ENCODE measurements at regions not wholly inside any gene's neighbourhood (a gene's known extent, or its start where the extent isn't known, plus 50 kb on each side); places are given as distances from the start of the nearest gene placed in this dataset.

DNA sequence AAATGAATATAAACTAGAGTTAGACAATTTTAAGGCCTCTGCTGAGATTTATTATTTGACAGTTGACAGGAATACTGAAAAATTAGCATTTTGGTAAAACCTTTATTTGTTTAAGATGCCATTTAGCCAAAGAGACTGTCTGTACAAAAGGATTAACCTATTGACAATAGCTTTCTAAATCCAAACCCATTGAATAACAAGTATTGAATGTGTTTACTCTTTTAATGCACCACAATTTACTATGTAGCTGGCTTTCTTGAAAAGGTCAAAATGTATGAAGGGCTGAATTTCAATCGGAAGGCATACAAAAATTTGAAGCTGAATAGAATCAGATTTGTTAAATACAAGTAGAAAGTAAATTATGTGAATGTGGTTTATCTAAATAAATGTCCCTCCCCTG is 374.5 kb downstream of the TEX13C start:
- TF ChIP-seq CTCF (conservative IDR thresholded peaks at IDR 0.05; ENCODE audit: low read depth, low read length): no peak
- no peak for DNase-seq (ENCODE audit: low read depth)
- no peak overlapping the region for H3K4me3 ChIP-seq (ENCODE audit: low read length)

DNA sequence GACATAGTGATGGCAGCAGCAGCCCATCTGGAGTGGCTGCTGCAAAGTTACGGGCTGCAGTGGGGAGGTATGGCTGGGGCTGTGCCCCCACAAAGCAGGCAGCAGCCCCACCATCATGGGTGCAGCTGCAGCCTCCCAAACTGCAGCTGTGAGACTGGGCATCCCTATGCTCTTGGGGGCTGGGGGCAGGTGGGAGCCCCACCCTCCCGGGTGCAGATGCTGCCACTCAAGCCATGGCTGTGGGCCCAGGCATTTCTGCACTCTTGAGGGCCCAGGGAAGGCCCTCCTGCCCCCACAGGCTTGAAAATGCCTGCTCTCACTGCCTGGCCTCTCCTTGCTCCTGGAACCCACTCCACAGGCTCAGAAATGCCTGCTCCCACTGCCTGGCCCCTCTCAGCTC is 389.4 kb downstream of the TEX13C start:
- no peak for TF ChIP-seq CTCF (conservative IDR thresholded peaks at IDR 0.05; ENCODE audit: low read depth, low read length)
- DNase-seq (ENCODE audit: low read depth): no peak
- no peak overlapping the region for H3K4me3 ChIP-seq (ENCODE audit: low read length)

DNA sequence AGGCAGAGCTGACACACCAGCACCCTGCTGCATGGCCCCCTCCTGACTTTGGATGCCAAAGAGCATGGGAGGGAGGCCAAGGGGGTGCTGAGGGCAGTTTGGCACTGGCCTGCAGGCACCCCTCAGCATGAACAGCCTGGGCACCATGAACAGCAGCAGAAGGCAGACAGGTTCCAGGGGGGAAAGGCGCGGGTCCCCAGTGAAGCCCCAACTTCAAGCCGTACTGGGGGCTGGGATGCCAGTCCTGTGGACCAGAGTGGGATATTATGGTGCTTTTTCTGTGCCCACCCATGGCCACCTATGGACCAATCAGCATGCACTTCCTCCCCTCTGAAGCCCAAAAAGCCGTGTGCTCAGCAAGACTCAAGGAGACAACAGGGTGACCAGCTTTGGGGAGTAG is 389.9 kb downstream of the TEX13C start:
- no peak for TF ChIP-seq CTCF (conservative IDR thresholded peaks at IDR 0.05; ENCODE audit: low read depth, low read length)
- no peak for DNase-seq (ENCODE audit: low read depth)
- no peak overlapping the region for H3K4me3 ChIP-seq (ENCODE audit: low read length)

GRCh38 chrX:125710403-125711062 is 390.9 kb downstream of the TEX13C start:
- no peak overlapping the region for H3K4me3 ChIP-seq (ENCODE audit: low read length)
- DNase-seq (ENCODE audit: low read depth): no peak
- no peak for TF ChIP-seq CTCF (conservative IDR thresholded peaks at IDR 0.05; ENCODE audit: low read depth, low read length)

DNA sequence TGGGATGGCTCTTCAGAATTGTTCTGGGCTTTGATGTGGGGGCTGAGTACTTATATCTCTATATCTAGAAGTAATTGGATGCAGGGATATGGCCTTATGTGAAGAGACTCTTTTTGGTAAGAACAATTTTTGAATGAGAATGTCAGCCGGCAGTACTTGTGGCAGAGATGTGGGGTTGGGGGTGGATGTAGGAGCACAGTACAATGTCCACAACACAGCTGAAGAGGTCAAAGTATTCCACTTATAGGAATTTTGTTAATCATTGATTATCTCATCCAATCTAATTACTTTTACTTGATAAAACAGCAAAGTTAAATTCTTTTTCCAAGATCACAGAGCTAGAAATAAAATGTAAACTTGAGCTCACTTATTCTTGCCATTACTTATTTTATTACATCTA is 391.4 kb downstream of the TEX13C start:
- no peak for TF ChIP-seq CTCF (conservative IDR thresholded peaks at IDR 0.05; ENCODE audit: low read depth, low read length)
- H3K4me3 ChIP-seq (ENCODE audit: low read length): no peak overlapping the region
- DNase-seq (ENCODE audit: low read depth): no peak

GRCh38 chrX:125713633-125714032 is 394.0 kb downstream of the TEX13C start:
- no peak for TF ChIP-seq CTCF (conservative IDR thresholded peaks at IDR 0.05; ENCODE audit: low read depth, low read length)
- no peak overlapping the region for H3K4me3 ChIP-seq (ENCODE audit: low read length)
- DNase-seq (ENCODE audit: low read depth): no peak

DNA sequence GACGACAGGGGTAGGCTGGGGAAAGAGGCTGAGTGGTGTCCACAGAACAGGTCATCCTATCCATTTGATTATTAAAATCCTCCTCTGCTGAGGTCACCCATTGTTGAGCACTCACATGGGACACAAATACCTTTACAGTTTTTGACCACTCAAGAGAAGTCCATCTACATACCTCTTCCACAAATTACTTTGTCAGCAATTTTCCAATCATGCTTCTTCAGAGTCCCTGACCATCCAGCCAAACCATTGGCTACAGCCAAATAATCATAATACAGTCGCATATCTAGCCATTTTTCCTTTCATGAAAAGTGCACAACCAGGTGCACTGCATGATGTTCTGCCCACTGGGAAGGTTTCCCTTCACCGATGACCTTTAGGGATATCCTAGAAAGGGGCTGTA is 407.4 kb downstream of the TEX13C start:
- H3K4me3 ChIP-seq (ENCODE audit: low read length): no peak overlapping the region
- DNase-seq (ENCODE audit: low read depth): no peak
- TF ChIP-seq CTCF (conservative IDR thresholded peaks at IDR 0.05; ENCODE audit: low read depth, low read length): no peak

Data from retinal pigment epithelial cell (primary cell).